ENCODE measurements at regions not wholly inside any gene's neighbourhood (a gene's known extent, or its start where the extent isn't known, plus 50 kb on each side); places are given as distances from the start of the nearest gene placed in this dataset.

DNA sequence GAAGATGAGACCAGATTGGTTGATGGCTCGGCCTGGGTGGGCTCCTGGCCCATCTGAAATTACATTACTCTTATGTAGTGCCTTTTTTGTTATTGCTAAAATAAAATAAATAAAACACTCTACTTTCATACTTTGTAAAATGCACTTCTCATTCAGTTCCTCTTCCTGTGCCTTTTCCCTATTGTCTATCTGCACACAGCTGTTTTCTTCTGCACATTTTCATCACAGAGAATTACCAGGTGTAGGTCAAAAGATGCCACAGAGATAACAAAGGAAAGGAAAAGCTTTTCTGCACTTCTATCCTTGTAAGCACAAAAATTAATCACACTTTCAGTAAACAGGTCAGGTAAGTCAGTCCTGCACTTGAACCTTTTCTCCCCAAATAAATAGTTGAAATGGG lies 265.1 kb downstream of the BTG1 start:
- Histone ChIP-seq H3K36me3 (ENCODE audit: control insufficient read depth, insufficient read depth, low read length) (no peaks in the 10 kb centered on the region), H3K9me3 (ENCODE audit: control insufficient read depth, insufficient read depth, low read depth, low read length) (no peaks in the 10 kb centered on the region), H3K27me3 (ENCODE audit: control insufficient read depth, insufficient read depth, low read length) (no peaks in the 10 kb centered on the region), H3K4me1 (ENCODE audit: control insufficient read depth, insufficient read depth, low read length) (no peaks in the 10 kb centered on the region; the same call in 1 of the 2 replicates), H3K4me3 (ENCODE audit: low read depth in 2 of 2, low read length in 2 of 2) (no peak overlapping the region), H3K27ac (ENCODE audit: low read length) (no peak overlapping the region)
- no TSS peak for BruUV-seq (replicated peaks)
- ChIA-PET POLR2A (no interaction called here), CTCF (no interaction called here)
- intact Hi-C loops (cut with micrococcal nuclease; ENCODE audit: unreplicated experiment): no loop called here
- no peak for TF ChIP-seq TCF7L2 (IDR thresholded peaks at IDR 0.05; ENCODE audit: low read depth, low read length)
- TF ChIP-seq SIN3A (IDR thresholded peaks at IDR 0.05; ENCODE audit: borderline replicate concordance, insufficient read depth, low read depth, low read length): no peak
- no peak for TF ChIP-seq POLR2AphosphoS5 (IDR thresholded peaks at IDR 0.05; ENCODE audit: low read depth, low read length)
- TF ChIP-seq, protein P1, sequence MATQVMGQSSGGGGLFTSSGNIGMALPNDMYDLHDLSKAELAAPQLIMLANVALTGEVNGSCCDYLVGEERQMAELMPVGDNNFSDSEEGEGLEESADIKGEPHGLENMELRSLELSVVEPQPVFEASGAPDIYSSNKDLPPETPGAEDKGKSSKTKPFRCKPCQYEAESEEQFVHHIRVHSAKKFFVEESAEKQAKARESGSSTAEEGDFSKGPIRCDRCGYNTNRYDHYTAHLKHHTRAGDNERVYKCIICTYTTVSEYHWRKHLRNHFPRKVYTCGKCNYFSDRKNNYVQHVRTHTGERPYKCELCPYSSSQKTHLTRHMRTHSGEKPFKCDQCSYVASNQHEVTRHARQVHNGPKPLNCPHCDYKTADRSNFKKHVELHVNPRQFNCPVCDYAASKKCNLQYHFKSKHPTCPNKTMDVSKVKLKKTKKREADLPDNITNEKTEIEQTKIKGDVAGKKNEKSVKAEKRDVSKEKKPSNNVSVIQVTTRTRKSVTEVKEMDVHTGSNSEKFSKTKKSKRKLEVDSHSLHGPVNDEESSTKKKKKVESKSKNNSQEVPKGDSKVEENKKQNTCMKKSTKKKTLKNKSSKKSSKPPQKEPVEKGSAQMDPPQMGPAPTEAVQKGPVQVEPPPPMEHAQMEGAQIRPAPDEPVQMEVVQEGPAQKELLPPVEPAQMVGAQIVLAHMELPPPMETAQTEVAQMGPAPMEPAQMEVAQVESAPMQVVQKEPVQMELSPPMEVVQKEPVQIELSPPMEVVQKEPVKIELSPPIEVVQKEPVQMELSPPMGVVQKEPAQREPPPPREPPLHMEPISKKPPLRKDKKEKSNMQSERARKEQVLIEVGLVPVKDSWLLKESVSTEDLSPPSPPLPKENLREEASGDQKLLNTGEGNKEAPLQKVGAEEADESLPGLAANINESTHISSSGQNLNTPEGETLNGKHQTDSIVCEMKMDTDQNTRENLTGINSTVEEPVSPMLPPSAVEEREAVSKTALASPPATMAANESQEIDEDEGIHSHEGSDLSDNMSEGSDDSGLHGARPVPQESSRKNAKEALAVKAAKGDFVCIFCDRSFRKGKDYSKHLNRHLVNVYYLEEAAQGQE (IDR thresholded peaks at IDR 0.05; ENCODE audit: insufficient read depth in 1 of 2, low read depth in 2 of 2, low read length in 1 of 2): no peak
- TF ChIP-seq CTCF (IDR thresholded peaks at IDR 0.05): no peak
- DNase-seq (ENCODE audit: low read depth, low spot score): no peak
- in situ Hi-C loops (cut with HindIII; ENCODE audit: low pct_unique_long_range_greater_than_20kb, low sequenced_read_pairs): no loop called here
- no peak for ATAC-seq

DNA sequence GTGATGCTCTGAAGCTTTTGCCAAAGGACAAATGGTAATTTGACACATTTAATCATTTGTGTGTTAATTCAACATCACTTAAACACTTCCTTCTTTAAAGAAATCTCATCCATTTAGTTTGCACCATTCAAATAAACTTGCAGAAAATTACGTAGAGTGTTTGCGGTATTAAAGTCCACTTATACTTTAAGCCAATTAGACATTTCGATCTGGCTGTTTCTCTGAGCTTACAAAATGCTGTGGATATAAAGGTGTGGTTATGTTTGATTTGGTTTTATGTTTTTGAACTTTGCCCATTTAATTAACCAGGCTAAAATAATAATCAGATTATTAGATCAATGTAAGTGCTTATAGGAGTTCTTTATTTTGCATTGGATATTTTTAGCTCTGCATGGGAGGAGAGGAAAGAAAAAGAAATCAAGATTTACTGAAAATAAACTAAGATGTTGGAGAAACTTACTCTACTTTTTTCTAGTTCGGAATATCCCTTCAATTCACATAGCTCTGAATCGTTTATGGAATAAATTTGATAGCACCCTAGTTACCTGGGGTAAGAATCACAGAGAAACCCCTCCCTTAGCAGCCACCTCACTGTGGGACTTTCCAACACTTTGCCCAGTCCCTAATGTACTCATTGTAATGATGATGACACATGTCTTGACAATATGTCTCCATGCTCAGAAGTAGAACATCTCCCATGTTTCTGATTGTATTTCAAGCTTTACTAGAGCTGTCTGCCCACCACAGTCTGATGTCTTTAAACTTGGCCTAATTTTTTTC lies 268.0 kb downstream of the BTG1 start:
- no peak for TF ChIP-seq CTCF (IDR thresholded peaks at IDR 0.05)
- TF ChIP-seq, protein P1 (IDR thresholded peaks at IDR 0.05; ENCODE audit: insufficient read depth in 1 of 2, low read depth in 2 of 2, low read length in 1 of 2): no peak
- no peaks in the 10 kb centered on the region for H3K9me3 ChIP-seq (ENCODE audit: control insufficient read depth, insufficient read depth, low read depth, low read length)
- ATAC-seq: no peak
- in situ Hi-C loops (cut with HindIII; ENCODE audit: low pct_unique_long_range_greater_than_20kb, low sequenced_read_pairs): no loop called here
- H3K27ac ChIP-seq (ENCODE audit: low read length): no peak overlapping the region
- intact Hi-C loops (cut with micrococcal nuclease; ENCODE audit: unreplicated experiment): no loop called here
- POLR2A ChIA-PET: no interaction called here
- no peak overlapping the region for H3K4me3 ChIP-seq (ENCODE audit: low read depth in 2 of 2, low read length in 2 of 2)
- DNase-seq (ENCODE audit: low read depth, low spot score): no peak
- no peaks in the 10 kb centered on the region; the same call in 1 of the 2 replicates for H3K4me1 ChIP-seq (ENCODE audit: control insufficient read depth, insufficient read depth, low read length)
- no peaks in the 10 kb centered on the region for H3K36me3 ChIP-seq (ENCODE audit: control insufficient read depth, insufficient read depth, low read length)
- H3K27me3 ChIP-seq (ENCODE audit: control insufficient read depth, insufficient read depth, low read length): no peaks in the 10 kb centered on the region
- CTCF ChIA-PET: no interaction called here
- BruUV-seq (replicated peaks): no TSS peak
